Prostate gland (tissue), 2 donors: ENCODE measurements at regions not wholly inside any gene's neighbourhood (a gene's known extent, or its start where the extent isn't known, plus 50 kb on each side); places are given as distances from the start of the nearest gene placed in this dataset.

Experiments
- DNase-seq: peaks from one replicate; pipeline ENCODE4 v3.0.0-alpha.2; 2019; ENCODE audit warnings: low spot score
- H3K27ac ChIP-seq, 2 donors: fragments of 200-600 bp; sonication (generic); 2 replicates each; pipeline ENCODE4 v1.5.1; 2017 to 2019
- H3K27me3 ChIP-seq: fragments of 200-600 bp; sonication (generic); replicated peaks from 2 replicates; pipeline ENCODE4 v1.5.1; 2019; ENCODE audit not compliant: insufficient read depth
- H3K36me3 ChIP-seq, 2 donors: fragments of 200-600 bp; sonication (generic); 1 replicate in 1 of 2; 2 replicates in 1 of 2; pipeline versions ENCODE4 v1.5.1 to v1.8.1; 2017 to 2019
- H3K4me1 ChIP-seq: fragments of 200-600 bp; sonication (generic); replicated peaks from 2 replicates; pipeline ENCODE4 v1.5.1; 2019
- H3K4me3 ChIP-seq, 2 donors: fragments of 200-600 bp; sonication (generic); 2 replicates each; pipeline ENCODE4 v1.5.1; 2017 to 2019
- H3K9me3 ChIP-seq: fragments of 200-600 bp; sonication (generic); 2 replicates; pipeline ENCODE4 v1.5.1; 2017
- POLR2A ChIP-seq: fragments of 450-650 bp; IDR thresholded peaks from one replicate; pipeline ENCODE4 v1.6.1; 2016; ENCODE audit warnings: antibody characterized with exemption, mild to moderate bottlenecking
- POLR2AphosphoS5 ChIP-seq: sonication (generic); formaldehyde crosslinking; IDR thresholded peaks from one replicate; pipeline ENCODE4 v1.6.1; 2017; ENCODE audit warnings: antibody characterized with exemption
- WGBS: methylation state at CpG from one replicate; pipeline ENCODE4 v1.1.5; 2018; 5-methylcytosine and 5-hydroxymethylcytosine counted together
- intact Hi-C: fragments of 100-400 bp; cut with DNase I; formaldehyde crosslinking; loops from one replicate; pipeline ENCODE4 v1.14.2; 2022
- TF ChIP-seq, protein P1 (sequence below), 4 experiments: fragments of 200-600 bp in 2 of 4; fragments of 450-650 bp in 2 of 4; sonication (generic) in 2 of 4; IDR thresholded peaks; 1 replicate in 3 of 4; 2 replicates in 1 of 4; pipeline ENCODE4 v1.5.1; 2016 to 2019; ENCODE audit warnings: antibody characterized with exemption in 4 of 4, mild to moderate bottlenecking in 2 of 4, moderate library complexity in 2 of 4

DNA sequence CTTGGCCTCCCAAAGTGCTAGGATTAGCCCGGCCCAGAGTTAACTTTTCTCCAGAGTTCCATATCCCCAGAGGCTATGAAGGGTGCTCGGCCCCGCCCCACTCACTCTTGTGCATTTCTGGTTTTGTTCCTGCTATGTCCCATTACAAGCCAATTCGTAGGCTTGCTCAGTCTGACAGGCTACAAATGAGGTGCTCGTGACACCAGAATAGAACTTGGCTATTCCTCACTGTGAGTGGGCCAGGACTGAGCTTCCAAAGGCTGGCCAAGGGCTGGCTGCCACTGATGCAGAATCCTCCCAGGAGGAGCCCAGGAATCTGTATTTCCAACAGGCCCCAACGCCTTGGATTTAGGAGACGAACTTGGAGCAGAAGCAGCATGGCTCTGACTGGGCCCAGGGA is 282.7 kb upstream of the C2CD4B start:
- H3K27me3 ChIP-seq: no peaks in the 10 kb centered on the region
- no peak for DNase-seq
- H3K4me1 ChIP-seq: no peaks in the 10 kb centered on the region
- H3K36me3 ChIP-seq: no peaks in the 10 kb centered on the region
- no peak overlapping the region for H3K4me3 ChIP-seq
- no peaks in the 10 kb centered on the region for H3K9me3 ChIP-seq
- WGBS: 90% methylated on average over 7 of the region's 7 CpGs
- H3K27ac ChIP-seq: no peak overlapping the region
- TF ChIP-seq POLR2AphosphoS5: no peak
- intact Hi-C loops: no loop called here

DNA sequence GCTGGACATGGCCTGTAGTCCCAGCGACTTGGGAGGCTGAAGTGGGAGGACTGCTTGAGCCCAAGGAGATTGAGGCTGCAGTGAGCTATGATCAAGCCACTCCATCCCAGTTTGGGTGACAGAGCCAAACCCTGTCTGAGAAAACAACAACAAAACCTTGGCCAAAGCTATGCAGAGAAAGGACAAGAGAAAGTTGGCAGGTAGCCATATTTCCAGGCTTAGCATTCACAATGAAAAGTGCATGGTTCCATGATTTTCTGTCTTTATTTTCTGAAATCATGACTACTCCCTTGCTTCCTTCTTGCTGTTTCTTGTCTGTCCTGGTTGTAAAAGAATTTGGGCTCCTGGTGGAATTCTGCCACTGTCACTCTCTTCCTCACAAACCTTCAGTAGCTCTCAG is 284.6 kb upstream of the C2CD4B start:
- DNase-seq: no peak
- H3K27me3 ChIP-seq: no peaks in the 10 kb centered on the region
- no peak for TF ChIP-seq POLR2A
- TF ChIP-seq POLR2AphosphoS5: no peak
- TF ChIP-seq, protein P1, sequence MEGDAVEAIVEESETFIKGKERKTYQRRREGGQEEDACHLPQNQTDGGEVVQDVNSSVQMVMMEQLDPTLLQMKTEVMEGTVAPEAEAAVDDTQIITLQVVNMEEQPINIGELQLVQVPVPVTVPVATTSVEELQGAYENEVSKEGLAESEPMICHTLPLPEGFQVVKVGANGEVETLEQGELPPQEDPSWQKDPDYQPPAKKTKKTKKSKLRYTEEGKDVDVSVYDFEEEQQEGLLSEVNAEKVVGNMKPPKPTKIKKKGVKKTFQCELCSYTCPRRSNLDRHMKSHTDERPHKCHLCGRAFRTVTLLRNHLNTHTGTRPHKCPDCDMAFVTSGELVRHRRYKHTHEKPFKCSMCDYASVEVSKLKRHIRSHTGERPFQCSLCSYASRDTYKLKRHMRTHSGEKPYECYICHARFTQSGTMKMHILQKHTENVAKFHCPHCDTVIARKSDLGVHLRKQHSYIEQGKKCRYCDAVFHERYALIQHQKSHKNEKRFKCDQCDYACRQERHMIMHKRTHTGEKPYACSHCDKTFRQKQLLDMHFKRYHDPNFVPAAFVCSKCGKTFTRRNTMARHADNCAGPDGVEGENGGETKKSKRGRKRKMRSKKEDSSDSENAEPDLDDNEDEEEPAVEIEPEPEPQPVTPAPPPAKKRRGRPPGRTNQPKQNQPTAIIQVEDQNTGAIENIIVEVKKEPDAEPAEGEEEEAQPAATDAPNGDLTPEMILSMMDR (IDR thresholded peaks at IDR 0.05): no peak
- intact Hi-C loops: no loop called here
- H3K36me3 ChIP-seq: no peaks in the 10 kb centered on the region
- 96% methylated on average over 1 of the region's 1 CpG for WGBS
- no peak overlapping the region for H3K27ac ChIP-seq
- H3K4me1 ChIP-seq: no peaks in the 10 kb centered on the region
- H3K4me3 ChIP-seq: no peak overlapping the region
- H3K9me3 ChIP-seq: no peaks in the 10 kb centered on the region

DNA sequence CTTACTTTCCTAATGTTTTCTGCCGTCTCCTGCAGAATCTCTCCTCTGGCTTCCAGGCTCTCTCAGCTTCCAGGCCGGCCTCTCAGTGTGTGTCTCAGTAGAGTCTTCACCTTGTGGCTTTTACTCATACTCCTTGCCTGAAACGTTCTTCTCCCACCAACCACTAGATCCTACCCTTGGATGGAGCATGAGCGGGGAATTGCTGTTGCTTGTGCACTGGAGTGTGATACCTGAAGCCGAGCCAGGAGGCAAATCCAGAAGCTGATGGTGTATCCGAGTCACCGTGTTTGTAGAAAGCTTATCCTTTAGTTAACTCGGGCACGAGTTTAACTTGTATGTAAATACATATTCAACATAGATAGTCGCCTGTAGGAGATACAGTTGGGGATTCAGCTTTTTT is 285.0 kb upstream of the C2CD4B start:
- DNase-seq: no peak
- WGBS: 96% methylated on average over 10 of the region's 10 CpGs
- Histone ChIP-seq H3K9me3 (no peaks in the 10 kb centered on the region), H3K4me1 (no peaks in the 10 kb centered on the region), H3K4me3 (no peak overlapping the region), H3K27ac (no peak overlapping the region), H3K36me3 (no peaks in the 10 kb centered on the region), H3K27me3 (no peaks in the 10 kb centered on the region)
- TF ChIP-seq POLR2AphosphoS5 (no peak), POLR2A (no peak)
- TF ChIP-seq, protein P1 (IDR thresholded peaks at IDR 0.05): no peak
- intact Hi-C loops: no loop called here

DNA sequence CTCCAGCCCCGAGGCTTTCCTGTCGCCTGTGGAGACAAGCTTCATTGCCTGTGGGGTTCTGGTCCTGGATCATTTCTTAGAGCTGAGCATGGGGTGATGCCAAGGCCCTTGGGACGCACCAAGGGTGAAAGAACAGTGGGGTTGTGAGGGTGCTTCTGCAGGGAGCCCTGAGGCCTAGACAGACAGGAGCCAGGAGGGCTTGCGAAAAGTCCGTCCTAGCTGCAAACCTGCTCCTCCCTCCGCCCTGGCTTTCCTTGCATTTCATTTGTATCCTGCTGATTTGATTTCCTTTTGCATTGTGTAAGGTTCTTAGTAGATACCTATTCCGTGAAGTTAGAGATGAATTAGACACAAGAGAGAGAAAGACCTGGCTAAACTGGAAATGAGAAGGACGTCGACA is 286.9 kb upstream of the C2CD4B start:
- H3K4me1 ChIP-seq: no peaks in the 10 kb centered on the region
- intact Hi-C loops: no loop called here
- H3K36me3 ChIP-seq: no peaks in the 10 kb centered on the region
- H3K9me3 ChIP-seq: no peaks in the 10 kb centered on the region
- DNase-seq: no peak
- no peak overlapping the region for H3K27ac ChIP-seq
- no peak overlapping the region for H3K4me3 ChIP-seq
- no peaks in the 10 kb centered on the region for H3K27me3 ChIP-seq
- WGBS: 81% methylated on average over 9 of the region's 9 CpGs
- TF ChIP-seq POLR2A (no peak), POLR2AphosphoS5 (no peak)
- TF ChIP-seq, protein P1 (IDR thresholded peaks at IDR 0.05): no peak

DNA sequence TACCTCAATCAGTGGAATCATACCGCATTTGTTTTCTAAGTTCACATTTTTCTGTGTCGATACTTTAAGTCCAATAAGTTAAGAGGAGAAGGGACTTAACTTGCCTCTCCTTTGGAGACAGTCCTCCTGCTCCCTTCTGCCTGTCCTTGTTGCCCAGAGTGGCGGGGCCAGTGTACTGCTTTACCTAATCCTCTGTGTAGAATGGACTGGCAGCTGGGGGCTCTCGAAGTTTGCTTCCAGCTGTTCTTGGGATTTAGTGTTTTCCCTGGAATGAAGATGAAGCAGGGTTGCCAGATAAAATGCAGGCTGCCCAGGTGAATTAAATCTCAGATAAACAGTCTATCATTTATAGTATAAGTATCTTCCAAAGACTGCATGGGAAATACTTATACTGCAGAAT is 287.6 kb upstream of the C2CD4B start:
- 83% methylated on average over 4 of the region's 4 CpGs for WGBS
- TF ChIP-seq, protein P1 (IDR thresholded peaks at IDR 0.05): no peak
- TF ChIP-seq POLR2A: no peak
- intact Hi-C loops: no loop called here

More for the DNA sequence above, 287.6 kb upstream of the C2CD4B start:
- Histone ChIP-seq H3K4me3 (no peak overlapping the region), H3K36me3 (no peaks in the 10 kb centered on the region), H3K4me1 (no peaks in the 10 kb centered on the region), H3K9me3 (no peaks in the 10 kb centered on the region), H3K27me3 (no peaks in the 10 kb centered on the region), H3K27ac (no peak overlapping the region)
- DNase-seq: no peak
